GM19397 (cell line): ENCODE measurements at regions not wholly inside any gene's neighbourhood (a gene's known extent, or its start where the extent isn't known, plus 50 kb on each side); places are given as distances from the start of the nearest gene placed in this dataset.

ENCODE experiments used
- ATAC-seq: cut with Tn5 transposase; IDR thresholded peaks from one replicate; pipeline ENCODE4 v1.9.1; 2021; ENCODE audit warnings: mild to moderate bottlenecking, moderate library complexity; ENCODE audit not compliant: unreplicated experiment

- no peak for ATAC-seq
These were observed 490.5 kb upstream of the MEX3C start for GRCh38 chr18:51687845-51688585.

DNA sequence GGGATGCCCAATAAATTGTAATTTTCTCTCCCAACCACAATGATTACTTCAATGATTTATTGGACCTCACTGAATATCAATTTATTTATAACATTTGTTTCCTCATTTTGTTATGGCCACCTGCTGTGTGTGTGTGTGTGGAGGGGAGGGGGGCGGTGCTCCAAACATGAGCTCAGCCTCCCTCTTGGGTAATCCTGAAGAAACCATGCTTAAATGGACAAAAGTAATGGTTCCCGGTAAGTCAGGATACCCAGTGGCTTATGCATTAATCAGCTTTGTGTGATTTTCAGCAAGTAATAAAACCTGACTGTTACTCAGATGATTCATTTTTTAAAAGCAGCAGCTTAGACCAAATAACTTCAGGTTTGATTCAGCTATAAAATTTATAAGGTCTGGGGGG is 495.1 kb upstream of the MEX3C start:
- no peak for ATAC-seq

DNA sequence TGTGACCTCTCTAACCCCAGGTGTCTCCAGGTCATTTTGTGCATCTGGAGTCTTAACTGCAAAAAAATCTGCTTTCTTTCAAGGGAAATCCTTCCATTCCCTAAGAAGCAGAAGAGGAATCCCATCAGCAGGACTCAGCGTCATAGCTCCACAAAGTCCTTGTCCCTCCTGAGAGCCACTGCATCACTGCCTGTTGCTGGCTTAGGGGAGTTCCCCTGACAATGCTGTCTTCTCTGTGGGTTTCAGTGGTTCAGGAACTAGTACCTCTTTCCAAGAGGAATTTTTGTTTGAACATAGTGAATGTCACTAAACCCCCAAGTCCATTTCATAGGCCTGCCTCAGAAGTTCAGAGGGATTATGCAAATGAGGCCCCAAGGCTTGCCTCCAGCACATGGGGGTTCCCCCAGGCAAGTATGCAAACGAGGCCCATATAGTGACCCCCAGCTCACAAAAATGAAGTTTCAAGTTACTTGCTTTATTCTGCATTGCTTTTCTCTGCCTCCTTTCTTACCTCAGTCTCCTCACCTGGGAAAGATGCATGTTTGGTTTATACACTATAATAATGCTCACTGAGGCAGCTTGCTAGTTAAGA is 513.9 kb upstream of the MEX3C start:
- peak; percentile 81 for ATAC-seq

DNA sequence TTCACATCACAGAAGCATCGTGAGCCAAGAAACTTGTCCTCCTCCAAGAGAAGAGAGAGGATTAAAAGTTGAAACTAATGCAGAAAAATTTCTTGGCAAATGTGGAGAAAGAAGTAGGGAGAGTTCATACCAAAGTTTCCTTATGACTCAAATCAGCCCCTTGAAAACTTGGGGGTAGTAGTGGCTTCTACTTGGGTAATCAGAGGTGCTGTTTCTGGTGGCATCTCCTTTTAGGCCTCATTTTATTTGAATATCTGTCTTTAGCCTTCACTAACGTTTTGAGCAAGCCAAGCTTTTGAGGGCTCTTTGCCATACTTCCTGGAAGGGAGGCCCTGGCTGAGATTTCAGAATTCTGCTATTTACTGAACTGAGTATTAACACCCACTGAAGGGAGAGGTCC is 515.3 kb upstream of the MEX3C start:
- no peak for ATAC-seq

DNA sequence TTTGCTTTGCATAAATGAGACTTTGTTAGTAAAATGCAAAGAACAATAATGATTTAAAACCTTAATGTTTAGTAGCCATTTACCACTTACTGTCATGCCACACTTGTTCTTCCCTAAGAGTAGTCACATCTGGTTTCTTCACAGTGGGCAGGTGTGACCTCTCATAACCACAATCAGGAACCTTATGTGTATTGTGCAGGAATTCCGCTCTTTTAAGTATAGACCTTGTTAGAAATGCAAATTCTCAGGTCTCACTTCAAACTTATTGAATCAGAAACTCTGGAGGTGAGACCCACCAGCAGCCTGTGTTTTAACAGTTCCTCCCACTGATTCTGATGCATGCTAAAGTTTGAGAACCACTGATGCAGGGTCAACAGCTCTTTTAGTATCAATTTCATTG is 518.8 kb upstream of the MEX3C start:
- ATAC-seq, result no peak

DNA sequence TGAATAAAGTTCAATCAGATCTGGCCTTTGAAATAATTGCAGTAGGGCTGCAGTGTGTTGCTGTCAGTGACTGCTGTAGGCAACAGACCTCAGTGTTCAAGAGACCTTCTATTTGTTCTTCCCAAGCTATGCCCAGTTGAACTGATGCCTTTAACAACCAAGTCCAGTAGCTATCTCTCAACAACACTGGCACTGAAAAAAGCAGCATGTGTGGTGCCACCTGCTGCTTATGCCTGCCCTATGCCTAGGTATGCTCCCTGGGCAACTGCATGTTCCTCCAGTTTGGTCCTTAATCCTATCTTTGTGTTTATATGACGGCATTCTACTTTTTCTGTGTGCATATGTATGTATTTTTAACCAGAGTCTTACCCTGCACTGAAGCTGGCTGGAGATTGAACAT is 523.9 kb upstream of the MEX3C start:
- ATAC-seq, result no peak

DNA sequence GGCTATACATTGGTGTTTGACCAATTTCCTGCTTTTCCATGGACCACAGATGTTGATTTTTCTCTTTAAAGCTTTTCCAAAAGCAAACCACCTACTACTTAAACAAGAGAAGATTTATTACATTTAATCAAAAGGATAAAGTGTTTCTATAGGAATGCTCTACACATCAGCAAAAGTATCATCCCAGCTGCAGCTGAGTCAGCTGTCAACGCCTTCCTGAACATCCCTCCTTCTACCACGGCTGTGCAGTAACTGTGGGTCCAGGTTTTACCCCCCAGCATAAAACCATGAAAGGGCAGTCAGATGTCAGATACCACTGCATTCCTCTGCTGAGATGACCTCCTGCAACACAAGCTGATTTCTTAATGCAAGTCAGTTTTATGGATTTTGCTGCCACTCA is 524.5 kb upstream of the MEX3C start:
- no peak for ATAC-seq

- no peak for ATAC-seq
These were observed 527.6 kb upstream of the MEX3C start for GRCh38 chr18:51724790-51725721.

- ATAC-seq, result no peak
These were observed 529.1 kb upstream of the MEX3C start for GRCh38 chr18:51726614-51727013.

DNA sequence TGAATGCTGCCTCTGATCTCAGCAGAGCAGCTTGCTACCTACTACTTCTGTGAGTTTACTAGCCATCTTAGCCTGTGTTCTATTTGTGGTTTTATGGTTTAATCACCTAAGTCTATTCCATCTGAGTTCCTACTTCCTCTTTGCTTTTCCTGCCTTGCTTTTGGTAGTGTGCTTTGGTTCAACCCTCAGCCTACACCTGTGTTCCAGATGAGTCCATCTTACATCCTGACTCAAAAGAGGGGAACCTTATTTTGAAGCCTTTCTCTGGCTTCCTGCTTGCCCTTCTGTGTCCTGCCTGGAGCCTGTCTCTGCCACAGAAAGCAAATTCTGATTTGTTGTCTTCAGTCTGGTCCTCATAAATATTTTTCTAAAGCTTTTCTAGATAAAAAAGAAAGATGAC is 530.3 kb upstream of the MEX3C start:
- ATAC-seq, result peak; percentile 54

GRCh38 chr18:51731070-51731469 is 533.6 kb upstream of the MEX3C start:
- no peak for ATAC-seq

DNA sequence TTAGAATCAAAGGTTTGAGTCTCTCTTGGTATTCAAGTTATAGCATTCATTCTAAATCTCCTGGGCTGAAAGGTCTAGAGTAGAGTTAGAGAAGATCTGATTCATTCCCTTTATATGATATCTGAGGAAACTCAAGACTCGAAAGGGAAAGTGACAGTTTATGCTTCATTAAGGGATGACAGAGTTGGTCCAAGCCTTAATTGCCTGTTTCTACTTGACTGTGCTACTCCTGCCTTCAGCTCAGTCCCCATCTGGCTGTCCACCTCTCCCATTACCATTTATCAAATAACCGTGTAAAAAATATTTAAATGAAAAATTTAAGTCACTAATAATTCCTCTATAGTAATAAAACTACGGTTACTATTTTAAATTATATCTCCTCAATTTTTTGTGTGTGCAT is 537.1 kb upstream of the MEX3C start:
- no peak for ATAC-seq

GRCh38 chr18:51739044-51739666 is 541.7 kb upstream of the MEX3C start:
- ATAC-seq, result peak; percentile 93

GRCh38 chr18:51751901-51752300 is 554.4 kb upstream of the MEX3C start:
- peak; percentile 64 for ATAC-seq

DNA sequence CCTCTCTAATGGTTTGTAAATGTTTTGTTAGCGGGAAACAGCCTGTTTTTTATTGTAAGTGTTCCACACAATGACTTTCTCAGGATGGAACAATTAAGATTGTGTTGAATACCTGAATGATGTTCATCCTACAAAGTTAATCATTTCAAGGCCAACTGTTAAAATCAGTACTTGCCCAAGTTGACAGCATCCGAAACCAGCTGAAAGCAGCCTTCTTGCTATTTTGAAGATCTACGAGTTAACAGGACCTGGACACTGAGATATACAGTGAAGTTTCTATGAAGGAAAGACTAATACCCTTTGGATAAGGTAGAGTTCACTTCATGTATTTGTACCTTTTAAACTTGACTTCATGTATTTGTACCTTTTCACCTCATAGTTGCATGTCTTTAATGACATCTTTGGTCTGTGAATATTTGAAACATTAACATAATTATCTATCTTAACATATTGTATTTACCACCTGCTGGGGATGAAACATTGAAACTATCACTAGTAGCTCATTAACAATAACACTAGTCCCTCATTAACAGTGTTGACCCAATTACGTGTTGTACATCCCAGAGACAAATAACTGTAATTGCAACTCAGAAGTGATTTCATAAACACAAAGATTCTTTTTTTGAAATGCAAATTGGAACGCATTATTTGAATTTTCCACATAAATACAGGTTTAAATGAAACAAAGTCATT is 556.0 kb upstream of the MEX3C start:
- ATAC-seq, result no peak

- ATAC-seq, result no peak
These were observed 557.1 kb upstream of the MEX3C start for GRCh38 chr18:51754566-51754965.

DNA sequence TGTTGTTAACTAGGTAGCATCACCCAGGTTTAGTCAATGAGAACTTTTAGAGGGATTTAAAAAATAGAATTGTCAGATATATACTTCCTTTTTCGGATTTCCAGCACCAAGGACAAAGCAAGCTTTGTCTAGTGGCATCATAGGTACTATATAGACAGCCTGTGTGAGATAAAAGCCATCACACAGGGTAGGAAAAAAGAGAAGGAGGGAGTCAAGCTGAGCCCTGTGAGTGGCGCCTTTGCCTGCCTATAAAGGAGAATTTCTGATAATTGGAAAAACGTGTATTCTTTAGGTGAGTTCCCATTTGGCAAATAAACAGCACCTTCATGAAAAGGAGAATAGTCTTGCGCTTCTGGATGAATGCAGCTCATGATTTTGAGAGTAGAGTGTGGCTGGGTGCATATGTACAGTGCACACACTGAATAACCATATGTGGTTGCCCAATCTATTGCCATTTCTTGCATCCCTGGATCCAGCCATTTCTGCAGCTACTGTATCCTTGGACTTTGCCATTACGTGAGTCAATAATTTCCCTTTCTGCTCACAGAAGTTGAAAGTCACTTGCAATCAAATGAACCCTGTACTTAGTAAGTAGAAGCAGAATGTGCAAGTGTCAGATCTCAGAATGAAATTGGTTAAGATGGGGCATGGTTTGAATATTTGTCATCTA is 559.9 kb upstream of the MEX3C start:
- no peak for ATAC-seq

DNA sequence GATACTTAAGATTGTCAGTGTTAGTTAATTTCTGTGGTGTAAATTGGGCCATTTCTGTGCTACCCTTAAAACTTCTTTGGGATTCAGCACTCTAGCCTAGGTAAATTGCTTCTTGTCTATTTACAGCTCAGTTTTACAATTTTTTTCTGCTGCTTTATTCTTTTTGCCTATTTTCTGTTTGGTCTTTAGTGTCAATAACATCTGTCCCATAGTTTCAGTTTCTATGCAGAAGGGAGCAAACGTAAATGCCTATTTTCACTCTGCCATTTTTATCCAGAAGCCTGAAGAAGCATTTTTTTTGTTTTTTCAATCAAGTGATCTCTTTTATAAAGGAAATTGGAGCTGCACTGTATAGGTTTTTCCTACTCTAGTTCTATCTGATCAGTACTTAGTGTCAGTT is 564.9 kb upstream of the MEX3C start:
- no peak for ATAC-seq

DNA sequence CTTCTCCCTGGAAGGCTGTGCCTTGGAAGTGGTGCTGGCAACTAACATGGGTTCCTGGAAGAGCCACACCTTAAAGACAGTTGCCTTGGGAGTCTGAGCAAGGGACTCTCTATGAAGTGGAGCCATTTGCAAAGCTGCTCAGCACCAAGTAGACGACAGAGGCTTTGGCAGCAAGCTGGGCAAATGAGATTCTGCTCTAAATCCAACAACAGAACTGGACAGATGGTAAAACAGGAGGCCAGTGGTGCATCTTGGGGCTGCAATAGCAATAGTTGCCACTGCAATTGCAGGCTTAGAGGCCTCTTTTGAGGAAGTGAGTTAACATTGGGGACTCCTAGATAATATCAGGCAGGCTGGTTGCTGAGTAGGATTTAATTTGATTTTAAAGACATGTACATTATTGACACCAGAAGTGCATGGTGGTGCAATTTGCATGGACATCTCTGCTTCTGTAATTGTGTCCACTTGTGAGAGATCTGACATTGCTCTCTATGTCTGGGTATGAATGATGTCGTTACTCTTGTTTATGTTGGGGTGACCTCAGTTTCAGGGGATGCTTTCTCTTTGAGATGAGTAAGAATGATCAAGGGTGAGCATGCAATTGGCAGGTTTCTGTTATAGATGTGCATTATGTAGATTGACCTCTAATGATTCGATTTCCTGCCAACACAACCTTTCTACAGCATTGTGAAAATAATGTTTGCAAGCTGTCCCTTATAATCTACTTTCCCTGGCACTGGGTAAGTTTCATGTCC is 568.3 kb upstream of the MEX3C start:
- ATAC-seq, result no peak
